Fibroblast of mammary gland (primary cell): ENCODE measurements at regions not wholly inside any gene's neighbourhood (a gene's known extent, or its start where the extent isn't known, plus 50 kb on each side); places are given as distances from the start of the nearest gene placed in this dataset.

ENCODE experiments used
- DNase-seq: peaks from one replicate; pipeline ENCODE4 v3.0.0-alpha.2; 2010; ENCODE audit warnings: low read depth
- H3K4me3 ChIP-seq: 2 replicates; pipeline ENCODE4 v1.5.1; 2011; ENCODE audit warnings: low read depth, mild to moderate bottlenecking, low read length, moderate library complexity; ENCODE audit not compliant: control insufficient read depth
- CTCF ChIP-seq: conservative IDR thresholded peaks from 2 replicates; pipeline ENCODE4 v1.5.1; 2011; ENCODE audit warnings: low read depth, low read length, inconsistent platforms; ENCODE audit not compliant: control insufficient read depth, insufficient read depth

DNA sequence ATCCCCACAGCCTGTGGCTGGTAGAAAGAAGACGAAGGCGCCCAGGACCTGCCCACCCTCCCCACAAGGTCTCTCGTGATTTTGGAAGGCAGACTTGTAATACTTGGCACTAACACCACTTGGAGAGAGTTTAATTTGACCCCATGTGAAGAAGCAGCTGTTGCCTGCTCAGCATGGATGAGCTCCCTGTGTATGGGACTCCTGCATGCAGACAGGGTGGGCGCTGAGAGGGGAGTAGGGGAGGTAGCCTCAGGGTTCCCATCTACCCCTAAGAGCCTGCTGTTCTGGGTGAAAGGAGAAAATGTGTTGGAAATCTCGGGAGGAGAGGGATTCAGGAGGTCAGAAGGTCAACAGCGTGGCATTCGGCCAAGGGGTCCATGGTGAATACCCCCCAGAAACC lies 625.9 kb downstream of the TBC1D22A start:
- H3K4me3 ChIP-seq = no peak overlapping the region
- no peak for TF ChIP-seq CTCF
- DNase-seq = no peak

DNA sequence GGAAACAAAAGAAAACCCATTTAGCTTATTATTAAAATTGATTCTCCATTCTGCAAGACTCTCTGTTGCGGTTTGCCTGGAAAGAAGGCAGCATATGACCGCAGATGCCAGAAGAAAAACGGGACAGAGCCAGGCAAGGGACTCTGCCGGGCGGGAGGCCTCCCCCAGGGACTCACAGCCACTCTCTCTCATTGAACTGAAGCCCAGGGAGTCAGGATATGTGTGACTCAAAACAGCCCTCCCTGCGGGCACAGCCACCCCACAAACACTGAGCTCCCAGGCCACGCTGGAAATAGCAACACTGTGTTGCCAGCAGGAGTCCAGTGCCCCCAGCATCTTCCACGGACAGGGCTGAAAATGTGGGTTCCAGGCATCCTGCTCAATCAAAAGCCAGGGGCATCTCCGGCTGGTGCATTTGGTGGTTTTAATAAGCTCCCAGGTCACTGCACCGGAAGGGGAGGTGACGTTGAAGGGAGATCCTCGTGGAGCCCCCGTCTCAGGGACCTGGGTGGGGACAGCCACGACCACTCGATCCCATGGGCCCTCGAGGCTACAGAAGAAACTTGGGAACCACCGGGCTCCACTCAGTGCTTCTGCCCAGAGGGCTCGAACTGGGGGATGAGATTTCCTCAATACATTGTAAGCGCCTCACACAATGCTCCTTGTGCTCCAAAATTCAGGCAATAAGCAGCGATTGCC lies 624.5 kb downstream of the TBC1D22A start:
- TF ChIP-seq CTCF = no peak
- DNase-seq = no peak
- no peak overlapping the region for H3K4me3 ChIP-seq

DNA sequence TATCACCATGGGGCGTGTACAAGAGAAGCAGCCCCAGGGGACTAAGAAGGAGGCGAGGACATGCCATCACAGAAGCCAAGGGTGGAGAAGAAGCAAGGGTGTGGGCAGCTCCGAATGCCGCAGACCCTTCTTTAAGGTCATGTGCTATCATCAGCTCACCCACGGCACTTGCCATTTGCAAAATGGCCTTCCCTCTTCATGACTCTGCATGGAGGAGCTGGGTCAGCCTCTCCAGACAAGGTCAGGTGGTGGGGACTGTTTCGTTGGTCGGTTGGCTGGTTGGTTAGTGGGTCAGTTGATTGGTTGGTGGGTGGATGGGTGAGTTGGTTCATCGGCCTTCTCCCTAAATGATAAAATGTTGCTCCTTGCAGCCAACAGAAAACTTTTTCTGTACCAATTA lies 622.5 kb downstream of the TBC1D22A start:
- no peak overlapping the region for H3K4me3 ChIP-seq
- no peak for TF ChIP-seq CTCF
- DNase-seq = no peak

- TF ChIP-seq CTCF = no peak
- H3K4me3 ChIP-seq = no peak overlapping the region
- DNase-seq = no peak
Measured at GRCh38 chr22:47382164-47382890, 619.9 kb downstream of the TBC1D22A start.

DNA sequence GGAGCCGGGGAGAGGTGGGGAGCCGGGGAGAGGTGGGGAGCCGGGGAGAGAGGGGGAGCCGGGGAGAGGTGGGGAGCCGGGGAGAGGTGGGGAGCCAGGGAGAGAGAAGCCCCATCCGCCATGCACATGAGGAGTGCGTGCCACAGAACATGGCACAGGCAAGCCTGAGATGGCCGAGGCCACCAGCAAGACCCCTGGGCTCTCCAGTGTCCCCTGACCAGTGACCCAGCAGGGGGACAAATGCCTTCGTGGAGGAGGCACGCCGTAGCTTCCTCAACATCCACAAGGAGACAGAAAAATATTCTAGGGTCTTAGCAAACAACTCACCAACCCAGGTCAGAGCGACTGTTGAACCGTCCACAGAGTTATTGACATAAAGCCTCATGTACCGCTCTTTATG lies 618.8 kb downstream of the TBC1D22A start:
- H3K4me3 ChIP-seq = no peak overlapping the region
- TF ChIP-seq CTCF = no peak
- DNase-seq = no peak

DNA sequence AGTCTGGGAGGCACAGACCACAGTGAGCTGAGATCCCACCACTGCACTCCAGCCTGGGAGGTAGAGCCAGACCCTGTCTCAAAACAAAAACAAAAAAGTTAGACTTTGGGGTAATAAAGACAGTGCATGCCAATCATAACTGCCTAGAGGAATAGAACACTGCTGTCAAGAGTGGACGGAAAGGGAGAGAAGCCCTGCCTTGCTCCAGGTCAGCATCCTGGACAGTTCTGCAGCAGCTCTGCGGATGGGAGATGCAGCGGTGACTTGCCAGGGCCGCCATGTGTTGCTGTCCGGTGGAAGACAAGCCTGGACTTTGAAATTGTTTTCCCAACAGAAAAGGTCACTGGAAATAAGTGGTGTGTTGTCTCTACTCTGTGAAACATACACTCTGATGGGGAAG lies 618.2 kb downstream of the TBC1D22A start:
- H3K4me3 ChIP-seq = no peak overlapping the region
- no peak for TF ChIP-seq CTCF
- DNase-seq = no peak
